HL-60 (cell line): ENCODE measurements at regions not wholly inside any gene's neighbourhood (a gene's known extent, or its start where the extent isn't known, plus 50 kb on each side); places are given as distances from the start of the nearest gene placed in this dataset.

Source experiments
- DNase-seq, 2 experiments: peaks; one replicate each; pipeline ENCODE4 v3.0.0-alpha.2; 2010 to 2020; ENCODE audit warnings: low read depth in 1 of 2, low spot score in 1 of 2
- H3K27ac ChIP-seq: fragments of 250-450 bp; sonication (Bioruptor Pico); replicated peaks from 2 replicates; pipeline ENCODE4 v1.5.1; 2020; ENCODE audit warnings: mild to moderate bottlenecking, moderate library complexity
- H3K27me3 ChIP-seq: fragments of 250-450 bp; sonication (Bioruptor Pico); 2 replicates; pipeline ENCODE4 v1.5.1; 2021; ENCODE audit warnings: mild to moderate bottlenecking, moderate library complexity; ENCODE audit not compliant: insufficient read depth, poor library complexity, severe bottlenecking
- H3K4me3 ChIP-seq: replicated peaks from 2 replicates; pipeline ENCODE4 v1.5.1; 2011; ENCODE audit warnings: mild to moderate bottlenecking, control low read depth, low read length; ENCODE audit not compliant: insufficient read depth
- GABPA ChIP-seq: IDR thresholded peaks from 2 replicates; pipeline ENCODE4 v1.6.1; 2012; ENCODE audit warnings: low read depth
- POLR2AphosphoS5 ChIP-seq: IDR thresholded peaks from 2 replicates; pipeline ENCODE4 v1.6.1; 2012; ENCODE audit warnings: low read depth
- SPI1 ChIP-seq: IDR thresholded peaks from 2 replicates; pipeline ENCODE4 v1.6.1; 2012; ENCODE audit warnings: low read depth, mild to moderate bottlenecking, borderline replicate concordance
- TF ChIP-seq, protein P1 (sequence below): IDR thresholded peaks from 2 replicates; pipeline ENCODE4 v1.6.1; 2012; ENCODE audit warnings: low read depth; ENCODE audit not compliant: insufficient replicate concordance
- TF ChIP-seq, protein P2 (sequence below): IDR thresholded peaks from one replicate; pipeline ENCODE4 v1.5.1; 2011; ENCODE audit warnings: low read length, control low read depth, inconsistent platforms; ENCODE audit not compliant: insufficient read depth

DNA sequence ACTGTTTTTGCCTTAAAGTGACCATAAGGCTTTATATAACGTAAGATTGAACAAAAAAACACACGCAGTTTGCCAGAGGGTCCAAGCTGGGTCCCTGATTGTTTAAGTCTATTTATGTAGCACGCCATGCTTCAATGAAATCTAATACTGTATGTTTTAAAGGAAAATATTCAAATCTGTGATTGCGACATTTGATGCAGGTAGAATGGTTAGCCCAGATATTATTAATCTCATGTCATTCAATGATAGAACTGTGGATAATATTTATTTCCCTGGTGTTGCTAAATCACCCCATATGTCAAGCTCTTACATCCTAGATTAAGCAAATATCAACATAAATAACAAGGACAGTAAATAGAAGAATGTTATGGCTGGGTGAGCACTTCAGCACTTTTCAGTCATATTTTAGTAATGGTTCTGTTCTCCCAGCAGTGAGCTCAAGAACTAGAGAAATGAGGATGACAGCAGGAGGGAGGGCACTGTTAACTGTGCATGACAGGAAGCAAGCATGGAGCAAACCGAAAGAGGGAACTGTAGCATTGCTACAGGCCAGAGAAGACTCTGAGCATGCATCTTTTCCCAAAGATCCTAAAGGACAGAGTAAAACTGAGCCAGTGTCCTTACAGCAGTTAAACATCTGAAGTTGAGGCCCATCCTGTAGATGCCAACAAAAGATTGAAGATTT, 465.7 kb upstream of the MGAT4C start:
- Histone ChIP-seq H3K27me3 (no peaks in the 10 kb centered on the region), H3K4me3 (no peak overlapping the region), H3K27ac (no peak overlapping the region)
- DNase-seq, result no peak
- TF ChIP-seq, protein P1, sequence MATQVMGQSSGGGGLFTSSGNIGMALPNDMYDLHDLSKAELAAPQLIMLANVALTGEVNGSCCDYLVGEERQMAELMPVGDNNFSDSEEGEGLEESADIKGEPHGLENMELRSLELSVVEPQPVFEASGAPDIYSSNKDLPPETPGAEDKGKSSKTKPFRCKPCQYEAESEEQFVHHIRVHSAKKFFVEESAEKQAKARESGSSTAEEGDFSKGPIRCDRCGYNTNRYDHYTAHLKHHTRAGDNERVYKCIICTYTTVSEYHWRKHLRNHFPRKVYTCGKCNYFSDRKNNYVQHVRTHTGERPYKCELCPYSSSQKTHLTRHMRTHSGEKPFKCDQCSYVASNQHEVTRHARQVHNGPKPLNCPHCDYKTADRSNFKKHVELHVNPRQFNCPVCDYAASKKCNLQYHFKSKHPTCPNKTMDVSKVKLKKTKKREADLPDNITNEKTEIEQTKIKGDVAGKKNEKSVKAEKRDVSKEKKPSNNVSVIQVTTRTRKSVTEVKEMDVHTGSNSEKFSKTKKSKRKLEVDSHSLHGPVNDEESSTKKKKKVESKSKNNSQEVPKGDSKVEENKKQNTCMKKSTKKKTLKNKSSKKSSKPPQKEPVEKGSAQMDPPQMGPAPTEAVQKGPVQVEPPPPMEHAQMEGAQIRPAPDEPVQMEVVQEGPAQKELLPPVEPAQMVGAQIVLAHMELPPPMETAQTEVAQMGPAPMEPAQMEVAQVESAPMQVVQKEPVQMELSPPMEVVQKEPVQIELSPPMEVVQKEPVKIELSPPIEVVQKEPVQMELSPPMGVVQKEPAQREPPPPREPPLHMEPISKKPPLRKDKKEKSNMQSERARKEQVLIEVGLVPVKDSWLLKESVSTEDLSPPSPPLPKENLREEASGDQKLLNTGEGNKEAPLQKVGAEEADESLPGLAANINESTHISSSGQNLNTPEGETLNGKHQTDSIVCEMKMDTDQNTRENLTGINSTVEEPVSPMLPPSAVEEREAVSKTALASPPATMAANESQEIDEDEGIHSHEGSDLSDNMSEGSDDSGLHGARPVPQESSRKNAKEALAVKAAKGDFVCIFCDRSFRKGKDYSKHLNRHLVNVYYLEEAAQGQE, result no peak
- TF ChIP-seq SPI1, result no peak
- TF ChIP-seq GABPA, result no peak
- no peak for TF ChIP-seq POLR2AphosphoS5
- TF ChIP-seq, protein P2, sequence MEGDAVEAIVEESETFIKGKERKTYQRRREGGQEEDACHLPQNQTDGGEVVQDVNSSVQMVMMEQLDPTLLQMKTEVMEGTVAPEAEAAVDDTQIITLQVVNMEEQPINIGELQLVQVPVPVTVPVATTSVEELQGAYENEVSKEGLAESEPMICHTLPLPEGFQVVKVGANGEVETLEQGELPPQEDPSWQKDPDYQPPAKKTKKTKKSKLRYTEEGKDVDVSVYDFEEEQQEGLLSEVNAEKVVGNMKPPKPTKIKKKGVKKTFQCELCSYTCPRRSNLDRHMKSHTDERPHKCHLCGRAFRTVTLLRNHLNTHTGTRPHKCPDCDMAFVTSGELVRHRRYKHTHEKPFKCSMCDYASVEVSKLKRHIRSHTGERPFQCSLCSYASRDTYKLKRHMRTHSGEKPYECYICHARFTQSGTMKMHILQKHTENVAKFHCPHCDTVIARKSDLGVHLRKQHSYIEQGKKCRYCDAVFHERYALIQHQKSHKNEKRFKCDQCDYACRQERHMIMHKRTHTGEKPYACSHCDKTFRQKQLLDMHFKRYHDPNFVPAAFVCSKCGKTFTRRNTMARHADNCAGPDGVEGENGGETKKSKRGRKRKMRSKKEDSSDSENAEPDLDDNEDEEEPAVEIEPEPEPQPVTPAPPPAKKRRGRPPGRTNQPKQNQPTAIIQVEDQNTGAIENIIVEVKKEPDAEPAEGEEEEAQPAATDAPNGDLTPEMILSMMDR, result no peak

DNA sequence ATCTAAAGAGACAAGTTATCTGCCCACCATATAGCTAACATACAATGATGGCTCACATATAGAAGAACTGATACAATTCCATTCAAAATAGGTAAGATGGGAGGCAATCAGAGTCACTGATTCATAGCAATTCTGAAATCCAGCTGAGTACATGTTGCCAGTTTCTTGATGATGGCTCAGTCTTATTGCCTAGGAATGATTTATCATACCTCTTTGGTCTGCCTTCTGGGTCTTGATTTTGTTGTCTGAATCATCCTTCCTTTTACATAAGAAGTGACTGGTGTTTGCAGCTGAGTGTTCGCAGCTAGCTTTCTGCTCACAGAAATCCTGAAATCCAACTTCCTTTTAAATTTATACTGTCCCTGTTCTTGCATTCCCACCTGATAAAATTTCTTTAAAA, 463.2 kb upstream of the MGAT4C start:
- no peak overlapping the region for H3K27ac ChIP-seq
- no peak overlapping the region for H3K4me3 ChIP-seq
- TF ChIP-seq, protein P2, result no peak
- TF ChIP-seq SPI1 (no peak), GABPA (no peak), POLR2AphosphoS5 (no peak)
- TF ChIP-seq, protein P1, result no peak
- H3K27me3 ChIP-seq, result no peaks in the 10 kb centered on the region
- no peak for DNase-seq

DNA sequence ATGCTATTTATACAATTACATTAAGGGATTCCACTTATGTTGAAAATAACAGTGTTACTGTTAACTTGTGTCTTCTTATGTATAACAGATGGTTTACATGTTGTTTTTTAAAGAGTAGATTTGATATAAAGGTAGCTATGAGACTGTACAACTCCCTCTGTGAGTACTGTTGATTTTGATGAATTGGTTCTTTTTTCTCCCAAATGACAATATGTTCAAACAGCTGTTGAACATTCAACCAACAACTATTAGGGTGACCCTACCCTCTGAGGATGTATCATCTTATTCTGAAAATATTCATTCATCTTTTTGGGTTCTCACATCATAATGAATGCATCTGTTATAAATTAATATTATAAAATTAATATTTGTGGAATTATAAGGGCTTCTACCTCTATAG, 456.9 kb upstream of the MGAT4C start:
- no peak overlapping the region for H3K4me3 ChIP-seq
- no peaks in the 10 kb centered on the region for H3K27me3 ChIP-seq
- no peak for DNase-seq
- TF ChIP-seq SPI1 (no peak), POLR2AphosphoS5 (no peak), GABPA (no peak)
- TF ChIP-seq, protein P1, result no peak
- TF ChIP-seq, protein P2, result no peak
- H3K27ac ChIP-seq, result no peak overlapping the region
